ENCODE measurements at regions not wholly inside any gene's neighbourhood (a gene's known extent, or its start where the extent isn't known, plus 50 kb on each side); places are given as distances from the start of the nearest gene placed in this dataset.
A peak's percentile ranks its signal among the peaks of the same experiment; 100 is the strongest.

- Histone ChIP-seq H3K27ac (ENCODE audit: low read length) (no peak overlapping the region), H4K20me1 (ENCODE audit: insufficient read depth, low read length) (no peaks in the 10 kb centered on the region), H3K36me3 (ENCODE audit: insufficient read depth, low read length) (no peaks in the 10 kb centered on the region), H3K9me3 (ENCODE audit: insufficient read depth, low read length, severe bottlenecking) (no peaks in the 10 kb centered on the region), H3K4me3 (ENCODE audit: low read depth in 1 of 2, low read length in 2 of 2) (no peak overlapping the region), H3K4me1 (ENCODE audit: insufficient read depth, low read length) (no peaks in the 10 kb centered on the region), H3K9ac (ENCODE audit: low read depth, low read length) (no peak overlapping the region), H3K79me2 (ENCODE audit: insufficient read depth, low read length) (no peaks in the 10 kb centered on the region), H3K4me2 (ENCODE audit: insufficient read depth, low read length) (no peak overlapping the region), H3K27me3 (ENCODE audit: insufficient read depth, low read length, poor library complexity) (peaks cover 3% of the 10 kb centered on the region), H2AFZ (ENCODE audit: low read depth, low read length) (no peak overlapping the region)
- peak; percentile 61; the same call in 1 of the 3 replicates for ATAC-seq (ENCODE audit: insufficient read depth, low read depth)
- DNase-seq, result peak; percentile 39
- TF ChIP-seq CTCF (IDR thresholded peaks at IDR 0.05; ENCODE audit: borderline replicate concordance, extremely low read depth, low read length, poor library complexity, severe bottlenecking) (no peak), EZH2 (IDR thresholded peaks at IDR 0.05; ENCODE audit: borderline replicate concordance, low read depth, low read length, severe bottlenecking) (no peak)
Measured at GRCh38 chr3:135752851-135753250, 212.7 kb upstream of the PPP2R3A start.

- no peak overlapping the region for H3K4me3 ChIP-seq (ENCODE audit: low read depth in 1 of 2, low read length in 2 of 2)
- H3K27me3 ChIP-seq (ENCODE audit: insufficient read depth, low read length, poor library complexity), result peaks cover 3% of the 10 kb centered on the region
- ATAC-seq (ENCODE audit: insufficient read depth, low read depth), result no peak
- TF ChIP-seq EZH2 (IDR thresholded peaks at IDR 0.05; ENCODE audit: borderline replicate concordance, low read depth, low read length, severe bottlenecking), result no peak
- TF ChIP-seq CTCF (IDR thresholded peaks at IDR 0.05; ENCODE audit: borderline replicate concordance, extremely low read depth, low read length, poor library complexity, severe bottlenecking), result no peak
- H3K4me2 ChIP-seq (ENCODE audit: insufficient read depth, low read length), result no peak overlapping the region
- no peak for DNase-seq
- H3K27ac ChIP-seq (ENCODE audit: low read length), result no peak overlapping the region
- H3K4me1 ChIP-seq (ENCODE audit: insufficient read depth, low read length), result no peaks in the 10 kb centered on the region
- H2AFZ ChIP-seq (ENCODE audit: low read depth, low read length), result no peak overlapping the region
- no peak overlapping the region for H3K9ac ChIP-seq (ENCODE audit: low read depth, low read length)
- no peaks in the 10 kb centered on the region for H4K20me1 ChIP-seq (ENCODE audit: insufficient read depth, low read length)
- no peaks in the 10 kb centered on the region for H3K36me3 ChIP-seq (ENCODE audit: insufficient read depth, low read length)
- H3K79me2 ChIP-seq (ENCODE audit: insufficient read depth, low read length), result no peaks in the 10 kb centered on the region
- H3K9me3 ChIP-seq (ENCODE audit: insufficient read depth, low read length, severe bottlenecking), result no peaks in the 10 kb centered on the region
Measured at GRCh38 chr3:135753506-135753905, 212.0 kb upstream of the PPP2R3A start.

GRCh38 chr3:135755330-135756105 is 210.0 kb upstream of the PPP2R3A start:
- H4K20me1 ChIP-seq (ENCODE audit: insufficient read depth, low read length), result no peaks in the 10 kb centered on the region
- no peaks in the 10 kb centered on the region for H3K36me3 ChIP-seq (ENCODE audit: insufficient read depth, low read length)
- TF ChIP-seq EZH2 (IDR thresholded peaks at IDR 0.05; ENCODE audit: borderline replicate concordance, low read depth, low read length, severe bottlenecking) (no peak), CTCF (IDR thresholded peaks at IDR 0.05; ENCODE audit: borderline replicate concordance, extremely low read depth, low read length, poor library complexity, severe bottlenecking) (no peak)
- H3K27me3 ChIP-seq (ENCODE audit: insufficient read depth, low read length, poor library complexity), result no peaks in the 10 kb centered on the region
- no peak overlapping the region for H3K27ac ChIP-seq (ENCODE audit: low read length)
- no peak overlapping the region for H3K4me2 ChIP-seq (ENCODE audit: insufficient read depth, low read length)
- ATAC-seq (ENCODE audit: insufficient read depth, low read depth), result no peak
- H3K4me3 ChIP-seq (ENCODE audit: low read depth in 1 of 2, low read length in 2 of 2), result no peak overlapping the region
- no peak overlapping the region for H2AFZ ChIP-seq (ENCODE audit: low read depth, low read length)
- H3K9ac ChIP-seq (ENCODE audit: low read depth, low read length), result no peak overlapping the region
- no peaks in the 10 kb centered on the region for H3K9me3 ChIP-seq (ENCODE audit: insufficient read depth, low read length, severe bottlenecking)
- DNase-seq, result no peak
- H3K79me2 ChIP-seq (ENCODE audit: insufficient read depth, low read length), result no peaks in the 10 kb centered on the region
- no peaks in the 10 kb centered on the region for H3K4me1 ChIP-seq (ENCODE audit: insufficient read depth, low read length)

Data from DND-41 (cell line).